COLO668 (cell line): ENCODE measurements at regions not wholly inside any gene's neighbourhood (a gene's known extent, or its start where the extent isn't known, plus 50 kb on each side); places are given as distances from the start of the nearest gene placed in this dataset.

Experiments
- DNase-seq: peaks from one replicate; lab custom pipeline; 2025; ENCODE audit not compliant: unreplicated experiment; lab: John Stamatoyannopoulos, UW

- no peak for DNase-seq
Measured at GRCh38 chr2:6574121-6574520, 291.6 kb downstream of the CMPK2 start.

- DNase-seq, result no peak
Measured at GRCh38 chr2:6576302-6576701, 289.4 kb downstream of the CMPK2 start.

- DNase-seq, result no peak
Measured at GRCh38 chr2:6577960-6578359, 287.7 kb downstream of the CMPK2 start.

GRCh38 chr2:6578416-6578815 is 287.3 kb downstream of the CMPK2 start:
- DNase-seq, result no peak

GRCh38 chr2:6579281-6579680 is 286.4 kb downstream of the CMPK2 start:
- DNase-seq, result no peak

- no peak for DNase-seq
Measured at GRCh38 chr2:6580982-6581381, 284.7 kb downstream of the CMPK2 start.

- no peak for DNase-seq
Measured at GRCh38 chr2:6589150-6589549, 276.6 kb downstream of the CMPK2 start.

- no peak for DNase-seq
Measured at GRCh38 chr2:6590442-6590841, 275.3 kb downstream of the CMPK2 start.

- DNase-seq, result no peak
Measured at GRCh38 chr2:6602471-6602870, 263.2 kb downstream of the CMPK2 start.

GRCh38 chr2:6605836-6606505 is 259.7 kb downstream of the CMPK2 start:
- no peak for DNase-seq

GRCh38 chr2:6617794-6618193 is 247.9 kb downstream of the CMPK2 start:
- no peak for DNase-seq

- no peak for DNase-seq
Measured at GRCh38 chr2:6618201-6618600, 247.5 kb downstream of the CMPK2 start.

GRCh38 chr2:6623746-6624145 is 242.0 kb downstream of the CMPK2 start:
- no peak for DNase-seq

- no peak for DNase-seq
Measured at GRCh38 chr2:6626401-6627012, 239.2 kb downstream of the CMPK2 start.

GRCh38 chr2:6627316-6627715 is 238.4 kb downstream of the CMPK2 start:
- no peak for DNase-seq

- DNase-seq, result no peak
Measured at GRCh38 chr2:6630209-6630608, 235.5 kb downstream of the CMPK2 start.

GRCh38 chr2:6635296-6635695 is 230.4 kb downstream of the CMPK2 start:
- no peak for DNase-seq

- DNase-seq, result no peak
Measured at GRCh38 chr2:6637330-6637729, 228.4 kb downstream of the CMPK2 start.

- no peak for DNase-seq
Measured at GRCh38 chr2:6639929-6640620, 225.6 kb downstream of the CMPK2 start.

GRCh38 chr2:6640621-6641015 is 225.1 kb downstream of the CMPK2 start:
- no peak for DNase-seq

- DNase-seq, result no peak
Measured at GRCh38 chr2:6641956-6642355, 223.8 kb downstream of the CMPK2 start.

GRCh38 chr2:6644261-6644660 is 221.4 kb downstream of the CMPK2 start:
- DNase-seq, result no peak
